Neuronal stem cell (in vitro differentiated cells): ENCODE measurements at regions not wholly inside any gene's neighbourhood (a gene's known extent, or its start where the extent isn't known, plus 50 kb on each side); places are given as distances from the start of the nearest gene placed in this dataset.
A peak's percentile ranks its signal among the peaks of the same experiment; 100 is the strongest.

Experiments used
- DNase-seq: peaks from one replicate; pipeline ENCODE4 v3.0.0-alpha.2; 2013; ENCODE audit warnings: low spot score
- H2AFZ ChIP-seq: one replicate; pipeline ENCODE4 v1.6.1; 2013; ENCODE audit warnings: mild to moderate bottlenecking, low read length, inconsistent platforms
- H2AK5ac ChIP-seq: 2 replicates; pipeline ENCODE4 v1.6.1; 2013; ENCODE audit warnings: low read depth, mild to moderate bottlenecking, inconsistent platforms, low read length, moderate library complexity, mixed read lengths
- H2BK120ac ChIP-seq: 2 replicates; pipeline ENCODE4 v1.6.1; 2013; ENCODE audit warnings: low read depth, mild to moderate bottlenecking, inconsistent platforms, low read length, moderate library complexity, mixed read lengths
- H2BK12ac ChIP-seq: one replicate; pipeline ENCODE4 v1.6.1; 2013; ENCODE audit warnings: low read length, inconsistent platforms
- H2BK15ac ChIP-seq: 2 replicates; pipeline ENCODE4 v1.6.1; 2013; ENCODE audit warnings: mild to moderate bottlenecking, low read length, inconsistent platforms, mixed read lengths
- H2BK5ac ChIP-seq: one replicate; pipeline ENCODE4 v1.6.1; 2013; ENCODE audit warnings: inconsistent platforms, mild to moderate bottlenecking, low read length, moderate library complexity
- H3K14ac ChIP-seq: one replicate; pipeline ENCODE4 v1.6.1; 2013; ENCODE audit warnings: low read length, inconsistent platforms
- H3K18ac ChIP-seq: 2 replicates; pipeline ENCODE4 v1.6.1; 2013; ENCODE audit warnings: low read length, inconsistent platforms
- H3K23ac ChIP-seq: 2 replicates; pipeline ENCODE4 v1.6.1; 2013; ENCODE audit warnings: low read depth, mild to moderate bottlenecking, mixed read lengths, low read length, inconsistent platforms; ENCODE audit not compliant: poor library complexity
- H3K27ac ChIP-seq: replicated peaks from 3 replicates; pipeline ENCODE4 v1.5.1; 2013; ENCODE audit warnings: low read length, inconsistent platforms
- H3K27me3 ChIP-seq, 3 experiments: 2 replicates each; pipeline ENCODE4 v1.6.1; 2013; ENCODE audit warnings: low read length in 3 of 3, mild to moderate bottlenecking in 2 of 3, inconsistent platforms in 1 of 3, low read depth in 1 of 3, mixed read lengths in 1 of 3, moderate library complexity in 1 of 3; ENCODE audit not compliant: control insufficient read depth in 3 of 3, insufficient read depth in 3 of 3
- H3K36me3 ChIP-seq, 2 donors: replicated peaks in 1 of 2; 2 replicates each; pipeline ENCODE4 v1.6.1; 2013; ENCODE audit warnings: low read length in 2 of 2; ENCODE audit not compliant: control insufficient read depth in 2 of 2, insufficient read depth in 2 of 2
- H3K4ac ChIP-seq: 2 replicates; pipeline ENCODE4 v1.6.1; 2013; ENCODE audit warnings: inconsistent platforms, mild to moderate bottlenecking, low read length, moderate library complexity
- H3K4me1 ChIP-seq, 2 donors: 1 replicate in 1 of 2; 2 replicates in 1 of 2; pipeline ENCODE4 v1.6.1; 2013; ENCODE audit warnings: low read length in 2 of 2, low read depth in 1 of 2; ENCODE audit not compliant: control insufficient read depth in 2 of 2, insufficient read depth in 1 of 2
- H3K4me2 ChIP-seq: one replicate; pipeline ENCODE4 v1.6.1; 2013; ENCODE audit warnings: mild to moderate bottlenecking, low read length, inconsistent platforms; ENCODE audit not compliant: insufficient read depth, poor library complexity, severe bottlenecking
- H3K4me3 ChIP-seq, 2 donors: 2 replicates each; pipeline ENCODE4 v1.5.1; 2013; ENCODE audit warnings: low read length in 2 of 2, mild to moderate bottlenecking in 2 of 2, inconsistent platforms in 1 of 2, moderate library complexity in 1 of 2
- H3K79me1 ChIP-seq: one replicate; pipeline ENCODE4 v1.6.1; 2013; ENCODE audit warnings: low read depth, mild to moderate bottlenecking, inconsistent platforms, low read length, moderate library complexity
- H3K9ac ChIP-seq: one replicate; pipeline ENCODE4 v1.6.1; 2013; ENCODE audit warnings: mild to moderate bottlenecking, low read depth, low read length, inconsistent platforms; ENCODE audit not compliant: poor library complexity
- H3K9me3 ChIP-seq, 2 donors: replicated peaks in 1 of 2; 2 replicates each; pipeline versions ENCODE3 to v1.6.1; 2013; ENCODE audit warnings: low read length in 2 of 2, mild to moderate bottlenecking in 2 of 2, inconsistent platforms in 1 of 2, low read depth in 1 of 2, mixed read lengths in 1 of 2, moderate library complexity in 1 of 2; ENCODE audit not compliant: control insufficient read depth in 2 of 2, insufficient read depth in 1 of 2
- H4K8ac ChIP-seq: one replicate; pipeline ENCODE4 v1.6.1; 2013; ENCODE audit warnings: low read depth, mild to moderate bottlenecking, inconsistent platforms, low read length, moderate library complexity
- H4K91ac ChIP-seq: one replicate; pipeline ENCODE4 v1.6.1; 2013; ENCODE audit warnings: low read length, low read depth, mild to moderate bottlenecking, inconsistent platforms; ENCODE audit not compliant: poor library complexity
- WGBS, 2 donors: extraction: QIAGEN DNeasy Blood & Tissue Kit; methylation state at CpG; one replicate each; pipeline ENCODE4 v1.1.7; 2013; ENCODE audit warnings: missing lambda C conversion rate in 2 of 2, mixed read lengths in 1 of 2; ENCODE audit not compliant: insufficient read length in 2 of 2, insufficient replicate concordance in 1 of 2; ENCODE audit errors: extremely low coverage in 2 of 2; 5-methylcytosine and 5-hydroxymethylcytosine counted together

GRCh38 chr16:82400046-82400445, 226.7 kb upstream of the CDH13 start:
- Histone ChIP-seq H4K8ac (no peak overlapping the region), H3K4me1 (peaks cover 0 to 10% of the 10 kb centered on the region in 2 donors), H3K18ac (no peak overlapping the region), H2BK12ac (no peak overlapping the region), H2BK15ac (no peak overlapping the region), H3K79me1 (no peaks in the 10 kb centered on the region), H3K9ac (no peak overlapping the region), H3K4ac (no peak overlapping the region), H4K91ac (no peak overlapping the region), H3K4me2 (no peak overlapping the region), H3K27me3 (no peaks in the 10 kb centered on the region), H2BK5ac (no peak overlapping the region), H3K27ac (peak overlapping the region; percentile 6), H3K23ac (no peak overlapping the region), H3K36me3 (no peaks in the 10 kb centered on the region), H3K4me3 (no peak overlapping the region), H2AFZ (no peak overlapping the region), H3K9me3 (peaks cover 0 to 3% of the 10 kb centered on the region in 2 donors), H3K14ac (no peak overlapping the region), H2AK5ac (no peak overlapping the region), H2BK120ac (no peak overlapping the region)
- DNase-seq = peak; percentile 3
- no CpG with 5 or more reads among the region's 8 CpGs for WGBS, 2 donors

- Histone ChIP-seq H3K27me3 (no peaks in the 10 kb centered on the region), H3K4me2 (no peak overlapping the region), H2AFZ (no peak overlapping the region), H3K9me3 (peaks cover 0 to 3% of the 10 kb centered on the region in 2 donors), H3K4me1 (peaks cover 0 to 5% of the 10 kb centered on the region in 2 donors), H2BK15ac (no peak overlapping the region), H2AK5ac (no peak overlapping the region), H3K9ac (no peak overlapping the region), H3K23ac (no peak overlapping the region), H4K91ac (no peak overlapping the region), H3K4me3 (no peak overlapping the region), H3K79me1 (no peaks in the 10 kb centered on the region), H3K36me3 (no peaks in the 10 kb centered on the region), H2BK12ac (no peak overlapping the region), H2BK120ac (no peak overlapping the region), H3K27ac (no peak overlapping the region), H3K18ac (no peak overlapping the region), H2BK5ac (no peak overlapping the region), H3K14ac (no peak overlapping the region), H3K4ac (no peak overlapping the region), H4K8ac (no peak overlapping the region)
- no CpG with 5 or more reads among the region's 3 CpGs for WGBS, 2 donors
- no peak for DNase-seq
Observed at GRCh38 chr16:82396509-82396908, 226.5 kb upstream of the MPHOSPH6 start.

GRCh38 chr16:82395212-82395611, 225.2 kb upstream of the MPHOSPH6 start:
- Histone ChIP-seq H2BK120ac (no peak overlapping the region), H3K9ac (no peak overlapping the region), H3K36me3 (no peaks in the 10 kb centered on the region), H2BK5ac (no peak overlapping the region), H3K4ac (no peak overlapping the region), H2AK5ac (no peak overlapping the region), H3K4me3 (no peak overlapping the region), H2AFZ (no peak overlapping the region), H3K79me1 (no peaks in the 10 kb centered on the region), H3K14ac (no peak overlapping the region), H3K4me2 (no peak overlapping the region), H3K27me3 (no peaks in the 10 kb centered on the region), H4K91ac (no peak overlapping the region), H2BK15ac (no peak overlapping the region), H4K8ac (no peak overlapping the region), H3K27ac (no peak overlapping the region), H3K9me3 (peaks cover 0 to 3% of the 10 kb centered on the region in 2 donors), H3K4me1 (peaks cover 0 to 5% of the 10 kb centered on the region in 2 donors), H3K18ac (no peak overlapping the region), H3K23ac (no peak overlapping the region), H2BK12ac (no peak overlapping the region)
- DNase-seq = no peak

- Histone ChIP-seq H3K27me3 (no peaks in the 10 kb centered on the region), H3K23ac (no peak overlapping the region), H3K9ac (no peak overlapping the region), H4K91ac (no peak overlapping the region), H3K36me3 (no peaks in the 10 kb centered on the region), H2AFZ (no peak overlapping the region), H2BK5ac (no peak overlapping the region), H3K27ac (no peak overlapping the region), H4K8ac (no peak overlapping the region), H3K9me3 (no peaks in the 10 kb centered on the region), H3K4me1 (no peaks in the 10 kb centered on the region), H3K4me2 (no peak overlapping the region), H2BK120ac (no peak overlapping the region), H3K4ac (no peak overlapping the region), H3K4me3 (no peak overlapping the region), H3K79me1 (no peaks in the 10 kb centered on the region), H2BK15ac (no peak overlapping the region), H2BK12ac (no peak overlapping the region), H3K14ac (no peak overlapping the region), H2AK5ac (no peak overlapping the region), H3K18ac (no peak overlapping the region)
- WGBS, 2 donors = no CpG with 5 or more reads among the region's 3 CpGs
- DNase-seq = no peak
Observed at GRCh38 chr16:82391690-82392089, 221.7 kb upstream of the MPHOSPH6 start.
